HCT116 (cell line): ENCODE measurements at regions not wholly inside any gene's neighbourhood (a gene's known extent, or its start where the extent isn't known, plus 50 kb on each side); places are given as distances from the start of the nearest gene placed in this dataset.

Source experiments
- ATAC-seq: fragments of 200-7000 bp; cut with Tn5 transposase; 2 replicates; pipeline ENCODE4 v1.9.1; 2020; ENCODE audit warnings: mild to moderate bottlenecking, moderate library complexity
- BruUV-seq: library from RNA; stranded (reverse); fragments of 400-500 nt; replicated peaks from 2 replicates; lab custom pipeline; 2021; lab: Mats Ljungman, UMichigan
- CTCF ChIA-PET: fragments of 300-600 bp; sonication (Branson Sonifier 250); formaldehyde crosslinking; loops from one replicate; lab custom pipeline; 2021; ENCODE audit warnings: antibody characterized with exemption; lab: Charles Lee
- POLR2A ChIA-PET: fragments of 300-600, 350-600 bp; sonication (Branson Sonifier 250); formaldehyde crosslinking; loops from one replicate; lab custom pipeline; 2021; ENCODE audit warnings: antibody characterized with exemption; lab: Charles Lee
- RAD21 ChIA-PET, 2 experiments: fragments of 300-600 bp; sonication (Branson Sonifier 250); formaldehyde crosslinking; loops; one replicate each; lab custom pipeline; 2023; ENCODE audit warnings: low total read pairs in 2 of 2; ENCODE audit not compliant: uncharacterized antibody in 2 of 2, unreplicated experiment in 2 of 2, low non-redundant PET in 1 of 2; lab: Charles Lee
- DNase-seq: peaks from one replicate; pipeline ENCODE4 v3.0.0-alpha.2; 2010; ENCODE audit warnings: low read depth, low spot score
- H2AFZ ChIP-seq: fragments of 200-600 bp; shearing (Covaris generic), sonication (generic); 2 replicates; pipeline ENCODE4 v1.6.1; 2017; ENCODE audit warnings: low read depth, mixed run types, mixed read lengths, antibody characterized with exemption, low read length; ENCODE audit not compliant: poor library complexity, severe bottlenecking
- H3K27ac ChIP-seq: 2 replicates; pipeline ENCODE4 v1.5.1; 2012; ENCODE audit warnings: low read depth, low read length
- H3K27me3 ChIP-seq: fragments of 200-600 bp; sonication (generic); 2 replicates; pipeline ENCODE4 v1.6.1; 2016; ENCODE audit warnings: mixed run types, low read length, mixed read lengths; ENCODE audit not compliant: insufficient read depth
- H3K36me3 ChIP-seq, 2 experiments: fragments of 200-500 bp in 1 of 2; fragments of 200-600 bp in 1 of 2; sonication (Bioruptor generic) in 1 of 2; sonication (generic) in 1 of 2; 2 replicates each; pipeline versions ENCODE4 v1.5.1 to v1.6.1; 2014 to 2016; ENCODE audit warnings: low read length in 2 of 2, inconsistent platforms in 1 of 2, mixed read lengths in 1 of 2, mixed run types in 1 of 2; ENCODE audit not compliant: insufficient read depth in 2 of 2, control insufficient read depth in 1 of 2
- H3K4me1 ChIP-seq, 2 experiments: fragments of 200-600 bp in 1 of 2; sonication (generic) in 1 of 2; 2 replicates each; pipeline versions ENCODE4 v1.5.1 to v1.6.1; 2012 to 2017; ENCODE audit warnings: low read length in 2 of 2, inconsistent platforms in 1 of 2, mild to moderate bottlenecking in 1 of 2, mixed read lengths in 1 of 2, mixed run types in 1 of 2, moderate library complexity in 1 of 2; ENCODE audit not compliant: insufficient read depth in 2 of 2, control insufficient read depth in 1 of 2
- H3K4me2 ChIP-seq: fragments of 200-600 bp; sonication (generic); 2 replicates; pipeline ENCODE4 v1.6.1; 2017; ENCODE audit warnings: mixed run types, low read length, mixed read lengths
- H3K4me3 ChIP-seq, 2 experiments: fragments of 200-600 bp in 1 of 2; sonication (generic) in 1 of 2; replicated peaks in 1 of 2; 2 replicates each; pipeline ENCODE4 v1.5.1; 2011 to 2016; ENCODE audit warnings: low read length in 2 of 2, control low read depth in 1 of 2, low read depth in 1 of 2, mild to moderate bottlenecking in 1 of 2, mixed read lengths in 1 of 2, mixed run types in 1 of 2
- H3K79me2 ChIP-seq: fragments of 200-600 bp; sonication (generic); 2 replicates; pipeline ENCODE4 v1.6.1; 2017; ENCODE audit warnings: mild to moderate bottlenecking, mixed run types, low read length, moderate library complexity, mixed read lengths; ENCODE audit not compliant: insufficient read depth
- H3K9ac ChIP-seq: fragments of 200-600 bp; sonication (generic); 2 replicates; pipeline ENCODE4 v1.6.1; 2016; ENCODE audit warnings: low read length, mixed read lengths
- H3K9me2 ChIP-seq: fragments of 200-600 bp; sonication (generic), shearing (Covaris generic); 2 replicates; pipeline ENCODE4 v1.6.1; 2017; ENCODE audit warnings: mixed run types, mild to moderate bottlenecking, moderate library complexity; ENCODE audit not compliant: insufficient read depth
- H3K9me3 ChIP-seq, 2 experiments: fragments of 200-500 bp in 1 of 2; fragments of 200-600 bp in 1 of 2; sonication (Bioruptor generic) in 1 of 2; sonication (generic) in 1 of 2; 2 replicates each; pipeline ENCODE4 v1.6.1; 2014 to 2017; ENCODE audit warnings: low read length in 2 of 2, mixed read lengths in 2 of 2, inconsistent platforms in 1 of 2, low read depth in 1 of 2, mild to moderate bottlenecking in 1 of 2, mixed run types in 1 of 2, moderate library complexity in 1 of 2; ENCODE audit not compliant: control insufficient read depth in 1 of 2, insufficient read depth in 1 of 2
- H4K20me1 ChIP-seq: fragments of 200-600 bp; sonication (generic), shearing (Covaris generic); 2 replicates; pipeline ENCODE4 v1.6.1; 2017; ENCODE audit warnings: mixed run types, mild to moderate bottlenecking, moderate library complexity; ENCODE audit not compliant: insufficient read depth
- CBX3 ChIP-seq: IDR thresholded peaks from 2 replicates; pipeline ENCODE4 v1.6.1; 2012; ENCODE audit warnings: low read depth
- CEBPB ChIP-seq: IDR thresholded peaks from 2 replicates; pipeline ENCODE4 v1.6.1; 2012; ENCODE audit warnings: low read depth
- CTCF ChIP-seq, 3 experiments: fragments of 200-600 bp in 1 of 3; sonication (generic) in 1 of 3; IDR thresholded peaks in 2 of 3; conservative IDR thresholded peaks in 1 of 3; 2 replicates each; pipeline ENCODE4 v1.5.1; 2012 to 2017; ENCODE audit warnings: low read depth in 2 of 3, low read length in 2 of 3, antibody characterized with exemption in 1 of 3, borderline replicate concordance in 1 of 3, control low read depth in 1 of 3, mild to moderate bottlenecking in 1 of 3, mixed read lengths in 1 of 3, mixed run types in 1 of 3, moderate library complexity in 1 of 3; ENCODE audit not compliant: insufficient read depth in 1 of 3
- EGR1 ChIP-seq: IDR thresholded peaks from 2 replicates; pipeline ENCODE4 v1.6.1; 2012; ENCODE audit warnings: low read depth
- ELF1 ChIP-seq: IDR thresholded peaks from 2 replicates; pipeline ENCODE4 v1.6.1; 2012; ENCODE audit warnings: low read depth, borderline replicate concordance
- EZH2phosphoT487 ChIP-seq: fragments of 200-600 bp; IDR thresholded peaks from 2 replicates; pipeline ENCODE4 v1.6.1; 2018; ENCODE audit warnings: antibody characterized with exemption, borderline replicate concordance
- FOSL1 ChIP-seq: IDR thresholded peaks from 2 replicates; pipeline ENCODE4 v1.6.1; 2012; ENCODE audit warnings: low read depth
- JUND ChIP-seq: IDR thresholded peaks from 2 replicates; pipeline ENCODE4 v1.6.1; 2012
- MAX ChIP-seq: IDR thresholded peaks from 2 replicates; pipeline ENCODE4 v1.6.1; 2012
- POLR2A ChIP-seq: IDR thresholded peaks from 2 replicates; pipeline ENCODE4 v1.7.0; 2011; ENCODE audit warnings: borderline replicate concordance; ENCODE audit not compliant: insufficient read depth, insufficient read length; ENCODE audit errors: extremely low read depth
- POLR2AphosphoS5 ChIP-seq: IDR thresholded peaks from 2 replicates; pipeline ENCODE4 v1.6.1; 2011; ENCODE audit warnings: mild to moderate bottlenecking, low read depth, low read length, moderate library complexity
- RAD21 ChIP-seq: IDR thresholded peaks from 2 replicates; pipeline ENCODE4 v1.6.1; 2012; ENCODE audit warnings: low read depth, mild to moderate bottlenecking
- REST ChIP-seq: IDR thresholded peaks from 2 replicates; pipeline ENCODE4 v1.6.1; 2012; ENCODE audit warnings: low read depth
- SIN3A ChIP-seq: IDR thresholded peaks from 2 replicates; pipeline ENCODE4 v1.6.1; 2012; ENCODE audit warnings: low read depth
- TCF7L2 ChIP-seq: IDR thresholded peaks from 2 replicates; pipeline ENCODE4 v1.7.0; 2011; ENCODE audit warnings: borderline replicate concordance, inconsistent platforms; ENCODE audit not compliant: insufficient read depth, insufficient read length; ENCODE audit errors: extremely low read depth
- YY1 ChIP-seq: IDR thresholded peaks from 2 replicates; pipeline ENCODE4 v1.6.1; 2011; ENCODE audit warnings: low read length, low read depth, moderate library complexity, mild to moderate bottlenecking; ENCODE audit not compliant: insufficient replicate concordance; ENCODE audit errors: extremely low read depth
- ZFX ChIP-seq: fragments of 450-650 bp; IDR thresholded peaks from 2 replicates; pipeline ENCODE4 v1.6.1; 2017
- ZNF274 ChIP-seq: fragments of 200-500 bp; sonication (Bioruptor generic); IDR thresholded peaks from 2 replicates; pipeline ENCODE4 v1.6.1; 2014; ENCODE audit warnings: mild to moderate bottlenecking, low read depth, low read length, inconsistent platforms
- intact Hi-C: fragments of 100-400 bp; cut with micrococcal nuclease; formaldehyde crosslinking; loops from 2 replicates; pipeline ENCODE4 v1.10.0; 2022
- TF ChIP-seq, protein P1 (sequence below): IDR thresholded peaks from 2 replicates; pipeline ENCODE4 v1.6.1; 2011; ENCODE audit warnings: mild to moderate bottlenecking, low read length, moderate library complexity; ENCODE audit not compliant: insufficient replicate concordance; ENCODE audit errors: extremely low read depth

DNA sequence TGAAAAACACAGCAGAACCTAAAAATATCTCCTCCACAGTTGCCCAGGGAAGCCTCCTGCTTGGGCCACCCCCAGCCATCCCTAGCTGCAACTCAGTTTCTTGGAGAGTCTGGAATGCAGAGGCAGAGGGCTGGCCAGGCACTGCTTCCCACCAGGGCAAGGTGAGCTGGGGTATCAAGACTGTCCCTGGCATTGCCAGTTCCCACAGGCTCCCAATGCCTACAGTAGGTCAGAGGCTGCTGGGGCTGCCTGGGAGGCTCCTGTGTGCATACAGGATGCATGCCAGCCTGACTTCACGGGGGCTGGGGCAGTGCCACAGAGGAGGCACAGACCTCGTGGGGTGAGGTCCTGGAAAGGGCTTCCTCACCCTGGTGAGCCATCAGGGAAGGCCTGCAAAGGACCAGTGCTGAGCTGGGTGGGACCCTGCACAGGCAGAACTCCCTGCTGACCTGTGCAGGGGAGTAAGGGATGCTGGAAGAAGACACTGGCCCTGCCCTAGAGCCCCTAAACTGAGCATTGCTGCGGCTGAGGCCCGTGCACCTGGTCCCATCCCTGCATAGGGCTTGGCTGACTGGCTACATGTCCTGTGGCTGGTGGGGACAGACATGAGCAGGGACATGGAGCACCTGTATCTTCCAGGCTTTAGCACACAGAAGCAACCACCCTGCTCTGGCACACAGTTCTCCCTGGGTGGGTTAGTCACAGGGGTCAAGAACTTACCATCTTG is 121.9 kb upstream of the RET start:
- Histone ChIP-seq H3K9me3 (no peaks in the 10 kb centered on the region), H3K4me1 (peaks cover 19 to 20% of the 10 kb centered on the region in 2 experiments; a peak in 3 of 4 replicates), H3K9me2 (no peaks in the 10 kb centered on the region), H3K27me3 (no peaks in the 10 kb centered on the region), H3K36me3 (no peaks in the 10 kb centered on the region), H2AFZ (no peak overlapping the region), H3K9ac (no peak overlapping the region), H4K20me1 (no peaks in the 10 kb centered on the region), H3K4me3 (no peak overlapping the region), H3K27ac (no peak overlapping the region), H3K79me2 (no peaks in the 10 kb centered on the region), H3K4me2 (no peak overlapping the region)
- ChIA-PET POLR2A (no interaction called here), CTCF (no interaction called here), RAD21 (no interaction called here)
- intact Hi-C loops = no loop called here
- DNase-seq (no peak), ATAC-seq (no peak)
- no peak for TF ChIP-seq JUND
- TF ChIP-seq EZH2phosphoT487 = no peak
- no peak for TF ChIP-seq YY1
- TF ChIP-seq EGR1 = no peak
- TF ChIP-seq SIN3A = no peak
- no peak for TF ChIP-seq CTCF (IDR thresholded peaks at IDR 0.05 in 2 of 3, conservative IDR thresholded peaks at IDR 0.05 in 1 of 3; ENCODE audit: borderline replicate concordance in 1 of 3, insufficient read depth in 1 of 3, low read depth in 2 of 3, low read length in 2 of 3)
- TF ChIP-seq POLR2AphosphoS5 = no peak
- TF ChIP-seq CBX3 = no peak
- no peak for TF ChIP-seq ZNF274
- no peak for TF ChIP-seq CEBPB
- TF ChIP-seq RAD21 = no peak
- TF ChIP-seq FOSL1 = no peak
- TF ChIP-seq, protein P1, sequence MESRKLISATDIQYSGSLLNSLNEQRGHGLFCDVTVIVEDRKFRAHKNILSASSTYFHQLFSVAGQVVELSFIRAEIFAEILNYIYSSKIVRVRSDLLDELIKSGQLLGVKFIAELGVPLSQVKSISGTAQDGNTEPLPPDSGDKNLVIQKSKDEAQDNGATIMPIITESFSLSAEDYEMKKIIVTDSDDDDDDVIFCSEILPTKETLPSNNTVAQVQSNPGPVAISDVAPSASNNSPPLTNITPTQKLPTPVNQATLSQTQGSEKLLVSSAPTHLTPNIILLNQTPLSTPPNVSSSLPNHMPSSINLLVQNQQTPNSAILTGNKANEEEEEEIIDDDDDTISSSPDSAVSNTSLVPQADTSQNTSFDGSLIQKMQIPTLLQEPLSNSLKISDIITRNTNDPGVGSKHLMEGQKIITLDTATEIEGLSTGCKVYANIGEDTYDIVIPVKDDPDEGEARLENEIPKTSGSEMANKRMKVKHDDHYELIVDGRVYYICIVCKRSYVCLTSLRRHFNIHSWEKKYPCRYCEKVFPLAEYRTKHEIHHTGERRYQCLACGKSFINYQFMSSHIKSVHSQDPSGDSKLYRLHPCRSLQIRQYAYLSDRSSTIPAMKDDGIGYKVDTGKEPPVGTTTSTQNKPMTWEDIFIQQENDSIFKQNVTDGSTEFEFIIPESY = no peak
- no peak for TF ChIP-seq REST
- TF ChIP-seq ZFX = no peak
- no peak for TF ChIP-seq ELF1
- no peak for TF ChIP-seq MAX
- TF ChIP-seq TCF7L2 = no peak
- no peak for TF ChIP-seq POLR2A
- no TSS peak for BruUV-seq
